HEK293 (cell line): ENCODE measurements at regions not wholly inside any gene's neighbourhood (a gene's known extent, or its start where the extent isn't known, plus 50 kb on each side); places are given as distances from the start of the nearest gene placed in this dataset.

Experiments
- CTCF ChIP-seq: fragments of 450-650 bp; formaldehyde crosslinking; IDR thresholded peaks from 2 replicates; pipeline ENCODE4 v1.5.1; 2016; ENCODE audit warnings: missing biosample characterization, missing genetic modification characterization
- PATZ1 ChIP-seq: fragments of 450-650 bp; formaldehyde crosslinking; IDR thresholded peaks from 2 replicates; pipeline ENCODE4 v1.5.1; 2016; ENCODE audit warnings: missing biosample characterization, missing genetic modification characterization
- RBAK ChIP-seq: fragments of 450-650 bp; formaldehyde crosslinking; IDR thresholded peaks from 2 replicates; pipeline ENCODE4 v1.5.1; 2016; ENCODE audit warnings: missing biosample characterization, missing genetic modification characterization
- SALL2 ChIP-seq: fragments of 450-650 bp; formaldehyde crosslinking; IDR thresholded peaks from 2 replicates; pipeline ENCODE4 v1.5.0; 2017; ENCODE audit warnings: missing biosample characterization, mild to moderate bottlenecking, missing genetic modification characterization, borderline replicate concordance
- WT1 ChIP-seq: fragments of 450-650 bp; formaldehyde crosslinking; IDR thresholded peaks from 2 replicates; pipeline ENCODE4 v1.5.1; 2016; ENCODE audit warnings: missing biosample characterization, missing genetic modification characterization
- ZEB2 ChIP-seq: fragments of 450-650 bp; formaldehyde crosslinking; IDR thresholded peaks from 2 replicates; pipeline ENCODE4 v1.5.1; 2016; ENCODE audit warnings: missing biosample characterization, missing genetic modification characterization
- ZNF146 ChIP-seq: fragments of 450-650 bp; formaldehyde crosslinking; IDR thresholded peaks from 2 replicates; pipeline ENCODE4 v1.5.1; 2016; ENCODE audit warnings: missing biosample characterization, missing genetic modification characterization
- ZNF610 ChIP-seq: fragments of 450-650 bp; formaldehyde crosslinking; IDR thresholded peaks from 2 replicates; pipeline ENCODE4 v1.5.1; 2016; ENCODE audit warnings: missing biosample characterization, missing genetic modification characterization, borderline replicate concordance
- ZSCAN5A ChIP-seq: fragments of 450-650 bp; formaldehyde crosslinking; IDR thresholded peaks from 2 replicates; pipeline ENCODE4 v1.5.1; 2016; ENCODE audit warnings: missing biosample characterization, missing genetic modification characterization

- TF ChIP-seq ZSCAN5A (tag by site-specific recombination) (no peak), ZEB2 (no peak), CTCF (tag by site-specific recombination) (no peak), SALL2 (no peak), WT1 (no peak), ZNF610 (tag by site-specific recombination) (no peak), RBAK (tag by site-specific recombination) (no peak), PATZ1 (no peak), ZNF146 (tag by site-specific recombination) (no peak)
Observed at GRCh38 chr2:163269374-163270021, 430.9 kb upstream of the KCNH7 start.
